ENCODE measurements at regions not wholly inside any gene's neighbourhood (a gene's known extent, or its start where the extent isn't known, plus 50 kb on each side); places are given as distances from the start of the nearest gene placed in this dataset.
"Not testable (repeated sequence)": the region's sequence is repeated elsewhere in the genome, so short reads cannot be mapped to it uniquely, and the experiment has no call there.

GRCh38 chr1:120657804-120658203 lies 65.9 kb upstream of the NBPF26 start:
- TF ChIP-seq, protein P1, sequence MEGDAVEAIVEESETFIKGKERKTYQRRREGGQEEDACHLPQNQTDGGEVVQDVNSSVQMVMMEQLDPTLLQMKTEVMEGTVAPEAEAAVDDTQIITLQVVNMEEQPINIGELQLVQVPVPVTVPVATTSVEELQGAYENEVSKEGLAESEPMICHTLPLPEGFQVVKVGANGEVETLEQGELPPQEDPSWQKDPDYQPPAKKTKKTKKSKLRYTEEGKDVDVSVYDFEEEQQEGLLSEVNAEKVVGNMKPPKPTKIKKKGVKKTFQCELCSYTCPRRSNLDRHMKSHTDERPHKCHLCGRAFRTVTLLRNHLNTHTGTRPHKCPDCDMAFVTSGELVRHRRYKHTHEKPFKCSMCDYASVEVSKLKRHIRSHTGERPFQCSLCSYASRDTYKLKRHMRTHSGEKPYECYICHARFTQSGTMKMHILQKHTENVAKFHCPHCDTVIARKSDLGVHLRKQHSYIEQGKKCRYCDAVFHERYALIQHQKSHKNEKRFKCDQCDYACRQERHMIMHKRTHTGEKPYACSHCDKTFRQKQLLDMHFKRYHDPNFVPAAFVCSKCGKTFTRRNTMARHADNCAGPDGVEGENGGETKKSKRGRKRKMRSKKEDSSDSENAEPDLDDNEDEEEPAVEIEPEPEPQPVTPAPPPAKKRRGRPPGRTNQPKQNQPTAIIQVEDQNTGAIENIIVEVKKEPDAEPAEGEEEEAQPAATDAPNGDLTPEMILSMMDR (optimal IDR thresholded peaks at IDR 0.05 in 1 of 3, IDR thresholded peaks at IDR 0.05 in 1 of 3, conservative IDR thresholded peaks at IDR 0.05 in 1 of 3; ENCODE audit: extremely low read depth in 1 of 3, insufficient read depth in 2 of 3, low read length in 3 of 3): not testable (repeated sequence)
- TF ChIP-seq EZH2 (IDR thresholded peaks at IDR 0.05; ENCODE audit: low read length): not testable (repeated sequence)
